GM12878 (cell line): ENCODE measurements at regions not wholly inside any gene's neighbourhood (a gene's known extent, or its start where the extent isn't known, plus 50 kb on each side); places are given as distances from the start of the nearest gene placed in this dataset.

Source experiments
- ATAC-seq: fragments of 200-7000 bp; cut with Tn5 transposase; 3 replicates; pipeline ENCODE4 v1.9.1; 2020; ENCODE audit warnings: mild to moderate bottlenecking, moderate library complexity
- BruUV-seq: library from RNA; stranded (reverse); fragments of 400-500 nt; replicated peaks from 2 replicates; lab custom pipeline; 2021; lab: Mats Ljungman, UMichigan
- CTCF ChIA-PET: fragments of 300-600 bp; sonication (Branson Sonifier 250); formaldehyde crosslinking; extraction: SDS; loops from one replicate; lab custom pipeline; 2021; ENCODE audit warnings: inconsistent platforms; lab: Yijun Ruan, JAX
- POLR2A ChIA-PET: fragments of 350-600 bp; formaldehyde crosslinking; extraction: SDS; loops from one replicate; lab custom pipeline; 2021; ENCODE audit warnings: inconsistent platforms; lab: Charles Lee
- RAD21 ChIA-PET: fragments of 300-600 bp; sonication (Branson Sonifier 250); formaldehyde crosslinking; loops from one replicate; lab custom pipeline; 2023; ENCODE audit warnings: antibody characterized with exemption; ENCODE audit not compliant: unreplicated experiment; lab: Charles Lee
- SMC1A ChIA-PET: fragments of 300-600 bp; sonication (Branson Sonifier 250); formaldehyde crosslinking; loops from one replicate; lab custom pipeline; 2023; ENCODE audit not compliant: unreplicated experiment, uncharacterized antibody; lab: Charles Lee
- DNase-seq: peaks from one replicate; pipeline ENCODE4 v3.0.0-alpha.2; 2011; ENCODE audit warnings: low read depth, low spot score
- FAIRE-seq: peaks from 3 replicates; lab custom pipeline; 2011; peaks lifted over from hg19 to GRCh38; lab: Jason Lieb, UNC
- H2AFZ ChIP-seq: 2 replicates; pipeline ENCODE4 v1.6.0; 2011; ENCODE audit warnings: low read depth, low read length, control low read depth; ENCODE audit not compliant: control insufficient read depth
- H3K27ac ChIP-seq: 2 replicates; pipeline ENCODE4 v1.5.1; 2011; ENCODE audit warnings: control low read depth; ENCODE audit not compliant: control insufficient read depth, insufficient read depth
- H3K27me3 ChIP-seq, 2 experiments: replicated peaks in 1 of 2; 2 replicates each; pipeline versions ENCODE4 v1.6.0 to v1.6.1; 2011; ENCODE audit warnings: low read length in 1 of 2; ENCODE audit not compliant: control insufficient read depth in 2 of 2, insufficient read depth in 2 of 2
- H3K36me3 ChIP-seq, 2 experiments: 2 replicates each; pipeline ENCODE4 v1.5.1; 2011; ENCODE audit warnings: low read length in 1 of 2; ENCODE audit not compliant: control insufficient read depth in 2 of 2, insufficient read depth in 2 of 2
- H3K4me1 ChIP-seq: 2 replicates; pipeline ENCODE4 v1.6.1; 2011; ENCODE audit warnings: mild to moderate bottlenecking, low read length, moderate library complexity, mixed read lengths; ENCODE audit not compliant: control insufficient read depth, insufficient read depth
- H3K4me2 ChIP-seq: 2 replicates; pipeline ENCODE4 v1.6.0; 2011; ENCODE audit warnings: control low read depth; ENCODE audit not compliant: control insufficient read depth, insufficient read depth
- H3K4me3 ChIP-seq: fragments of 200-600 bp; sonication (generic); 2 replicates; pipeline ENCODE4 v1.5.1; 2016
- H3K79me2 ChIP-seq: 2 replicates; pipeline ENCODE4 v1.6.0; 2011; ENCODE audit warnings: low read length; ENCODE audit not compliant: control insufficient read depth, insufficient read depth
- H3K9ac ChIP-seq: 2 replicates; pipeline ENCODE4 v1.8.0; 2011; ENCODE audit warnings: low read length, control low read depth, mixed read lengths; ENCODE audit not compliant: control insufficient read depth, insufficient read depth
- H3K9me3 ChIP-seq: replicated peaks from 3 replicates; pipeline ENCODE4 v1.5.1; 2011; ENCODE audit warnings: mild to moderate bottlenecking, low read length; ENCODE audit not compliant: control insufficient read depth, insufficient read depth
- H4K20me1 ChIP-seq: 2 replicates; pipeline ENCODE4 v1.6.0; 2011; ENCODE audit not compliant: control insufficient read depth, insufficient read depth
- CREB1 ChIP-seq: IDR thresholded peaks from 2 replicates; pipeline ENCODE4 v1.6.1; 2012; ENCODE audit warnings: low read depth, mild to moderate bottlenecking, inconsistent platforms
- USF2 ChIP-seq: IDR thresholded peaks from 2 replicates; pipeline ENCODE4 v1.6.1; 2011; ENCODE audit warnings: low read depth, low read length, improper control_type of control experiment, borderline replicate concordance
- WGBS: methylation state at CpG from one replicate; pipeline ENCODE4 v1.1.6; 2016; ENCODE audit warnings: low lambda C conversion rate; ENCODE audit not compliant: insufficient replicate concordance, insufficient coverage; ENCODE audit errors: missing lambda C conversion rate; 5-methylcytosine and 5-hydroxymethylcytosine counted together
- in situ Hi-C: fragments of 300-500 bp; cut with MboI; formaldehyde crosslinking; loops from 9 replicates; pipeline ENCODE4 v1.14.3; 2018; ENCODE audit warnings: mixed read lengths
- intact Hi-C: fragments of 100-400 bp; cut with micrococcal nuclease; formaldehyde crosslinking; loops from one replicate; pipeline ENCODE4 v1.14.2; 2022; ENCODE audit not compliant: unreplicated experiment

GRCh38 chr19:30682146-30682998 lies 310.2 kb downstream of the ZNF536 start:
- no peak overlapping the region for H3K4me3 ChIP-seq
- TF ChIP-seq USF2 (no peak), CREB1 (no peak)
- ATAC-seq (no peak), DNase-seq (no peak), FAIRE-seq (no peak)
- H3K36me3 ChIP-seq = no peaks in the 10 kb centered on the region
- H3K4me1 ChIP-seq = no peaks in the 10 kb centered on the region
- H3K9me3 ChIP-seq = no peaks in the 10 kb centered on the region
- H3K79me2 ChIP-seq = no peaks in the 10 kb centered on the region
- no peaks in the 10 kb centered on the region for H3K27me3 ChIP-seq
- SMC1A ChIA-PET = interaction anchor here (0.9 to 1.4 kb wide), 4 partner anchors 14 to 1542 kb away, joined by 3 to 6 read pairs (median 4); no protein-coding TSS in a partner anchor
- 35% methylated on average over 22 of the region's 27 CpGs for WGBS
- RAD21 ChIA-PET = interaction anchor here (1.0 to 1.2 kb wide), 3 partner anchors 15 to 1543 kb away, joined by 3 to 5 read pairs (median 3); no protein-coding TSS in a partner anchor
- no TSS peak for BruUV-seq
- H2AFZ ChIP-seq = no peak overlapping the region
- no peaks in the 10 kb centered on the region for H4K20me1 ChIP-seq
- in situ Hi-C loops = no loop called here
- no peak overlapping the region for H3K27ac ChIP-seq
- H3K4me2 ChIP-seq = no peak overlapping the region
- CTCF ChIA-PET = interaction anchor here (0.6 to 4.2 kb wide), 15 partner anchors 8 to 1890 kb away, joined by 3 to 24 read pairs (median 4); no protein-coding TSS in a partner anchor
- POLR2A ChIA-PET = no interaction called here
- no peak overlapping the region for H3K9ac ChIP-seq
- intact Hi-C loops = no loop called here
